Memory B cell (primary cell): ENCODE measurements at regions not wholly inside any gene's neighbourhood (a gene's known extent, or its start where the extent isn't known, plus 50 kb on each side); places are given as distances from the start of the nearest gene placed in this dataset.

Experiments
- ATAC-seq: fragments of 150-1000 bp; cut with Tn5 transposase; 2 replicates; pipeline ENCODE4 v1.10.0; 2021; ENCODE audit warnings: low read depth, mild to moderate bottlenecking, moderate library complexity
- DNase-seq, 2 donors: peaks; one replicate each; pipeline ENCODE4 v3.0.0; 2022; ENCODE audit warnings: low spot score in 2 of 2
- H3K27ac Mint-ChIP-seq: one replicate; pipeline ENCODE4 v1.8.0; 2022; ENCODE audit warnings: mild to moderate bottlenecking, moderate library complexity, mixed read lengths
- H3K27me3 Mint-ChIP-seq: one replicate; pipeline ENCODE4 v1.8.0; 2022; ENCODE audit warnings: mixed read lengths
- H3K36me3 Mint-ChIP-seq: one replicate; pipeline ENCODE4 v1.8.0; 2022; ENCODE audit warnings: mild to moderate bottlenecking, mixed read lengths
- H3K4me1 Mint-ChIP-seq: one replicate; pipeline ENCODE4 v1.8.0; 2022; ENCODE audit warnings: mixed read lengths
- H3K4me3 Mint-ChIP-seq: one replicate; pipeline ENCODE4 v1.8.0; 2022; ENCODE audit warnings: mild to moderate bottlenecking, moderate library complexity, mixed read lengths
- H3K9me3 Mint-ChIP-seq: one replicate; pipeline ENCODE4 v1.8.0; 2022; ENCODE audit warnings: mixed read lengths

DNA sequence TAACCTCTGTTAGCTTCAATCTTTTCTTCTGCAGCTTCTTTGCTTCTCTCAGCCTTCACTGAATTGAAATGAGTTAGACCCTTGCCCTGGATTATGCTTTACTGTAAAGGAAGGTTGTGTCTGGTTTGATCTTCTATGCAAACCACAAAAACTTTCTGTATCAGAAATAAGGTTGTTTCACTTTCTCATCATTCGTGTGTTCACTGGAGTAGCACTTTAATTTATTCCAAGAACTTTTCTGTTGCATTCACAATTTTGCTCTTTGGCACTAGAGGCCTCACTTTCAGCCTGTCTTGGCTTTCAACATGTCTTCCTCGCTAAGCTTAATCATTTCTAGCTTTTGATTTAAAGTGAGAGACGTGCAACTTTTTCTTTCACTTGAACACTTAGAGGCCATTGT is 365.3 kb downstream of the TDRD15 start:
- DNase-seq (no peak), ATAC-seq (no peak)
- no peaks in the 10 kb centered on the region for H3K36me3 Mint-ChIP-seq
- peaks cover 16% of the 10 kb centered on the region for H3K9me3 Mint-ChIP-seq
- no peaks in the 10 kb centered on the region for H3K27me3 Mint-ChIP-seq
- no peak overlapping the region for H3K27ac Mint-ChIP-seq
- H3K4me3 Mint-ChIP-seq, result no peak overlapping the region
- no peaks in the 10 kb centered on the region for H3K4me1 Mint-ChIP-seq

DNA sequence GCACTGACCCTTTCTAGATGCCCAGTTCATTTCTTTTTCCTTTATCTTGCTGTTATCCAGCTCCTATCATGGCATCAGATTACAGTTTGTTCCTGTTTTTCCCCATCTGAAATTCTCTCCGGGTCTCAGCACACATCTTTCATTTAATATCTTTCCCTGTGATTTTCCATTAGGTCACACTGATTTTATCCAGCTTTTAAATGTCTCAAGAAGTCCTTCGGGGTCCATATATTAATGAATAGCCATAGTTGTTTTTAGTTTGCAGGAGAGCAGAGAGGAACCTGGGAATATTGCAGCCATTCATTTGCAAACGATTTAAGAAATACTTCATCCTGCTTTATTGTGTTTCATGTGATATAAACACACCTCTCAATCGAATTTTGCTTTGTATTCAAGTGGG is 374.2 kb downstream of the TDRD15 start:
- Mint-ChIP-seq H3K27me3 (no peaks in the 10 kb centered on the region), H3K4me1 (no peaks in the 10 kb centered on the region), H3K36me3 (no peaks in the 10 kb centered on the region), H3K9me3 (peaks cover 1% of the 10 kb centered on the region), H3K27ac (no peak overlapping the region), H3K4me3 (no peak overlapping the region)
- ATAC-seq, result no peak
- DNase-seq, result no peak

DNA sequence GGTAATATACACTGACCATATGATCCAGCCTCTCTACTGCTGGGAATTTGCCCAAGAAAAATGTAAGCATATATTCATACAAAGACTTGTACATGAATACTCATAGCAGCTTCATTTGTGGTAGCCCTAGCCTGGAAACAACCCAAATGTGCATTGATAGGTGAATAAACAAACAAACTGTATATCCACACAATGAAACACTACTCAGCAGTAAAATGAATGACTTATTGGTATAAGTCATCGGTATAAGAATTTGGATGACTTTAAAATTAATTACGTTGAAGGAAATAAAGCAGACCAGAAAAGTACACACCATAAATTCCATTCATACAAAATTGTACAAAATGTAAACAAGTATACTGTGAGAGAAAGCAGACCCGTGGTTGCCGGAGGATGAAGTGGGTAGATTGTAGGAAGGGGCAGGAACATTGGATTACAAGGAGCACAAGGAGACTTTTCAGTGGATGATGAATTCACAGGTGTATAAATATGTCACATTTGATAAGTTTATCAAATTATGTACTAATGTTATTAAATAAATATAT is 376.7 kb downstream of the TDRD15 start:
- ATAC-seq, result no peak
- no peaks in the 10 kb centered on the region for H3K36me3 Mint-ChIP-seq
- no peaks in the 10 kb centered on the region for H3K4me1 Mint-ChIP-seq
- no peaks in the 10 kb centered on the region for H3K9me3 Mint-ChIP-seq
- no peak overlapping the region for H3K27ac Mint-ChIP-seq
- no peak overlapping the region for H3K4me3 Mint-ChIP-seq
- no peaks in the 10 kb centered on the region for H3K27me3 Mint-ChIP-seq
- no peak for DNase-seq

DNA sequence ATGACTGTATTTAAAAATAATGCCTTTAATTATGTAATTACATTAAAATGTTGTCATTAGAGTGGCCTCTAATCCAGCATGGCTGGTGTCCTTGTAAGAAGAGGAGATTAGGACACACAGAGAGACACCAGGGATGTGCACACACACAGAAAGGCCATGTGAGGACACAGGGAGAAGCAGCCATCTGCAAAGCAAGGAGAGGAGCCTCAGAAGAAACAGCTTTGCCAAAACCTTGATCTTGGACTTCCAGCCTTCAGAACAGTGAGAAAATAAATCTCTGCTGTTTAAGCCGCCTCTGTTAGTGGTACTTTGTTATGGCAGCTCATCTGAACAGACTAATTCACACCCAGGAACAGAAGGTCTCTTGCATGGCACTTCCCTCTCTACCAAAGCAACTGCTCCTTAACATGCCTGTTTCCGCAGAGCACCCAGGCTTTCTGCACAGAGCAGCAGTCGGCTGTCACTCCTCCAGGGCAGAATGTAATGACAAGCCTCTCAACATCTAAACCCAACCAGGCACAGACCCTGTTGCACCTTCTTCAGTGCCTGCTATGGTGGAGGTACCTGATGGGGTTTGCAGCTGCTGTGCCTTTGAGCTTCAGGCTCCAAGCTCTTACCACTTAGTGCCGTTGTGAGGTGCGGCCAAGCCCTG is 377.7 kb downstream of the TDRD15 start:
- Mint-ChIP-seq H3K4me3 (no peak overlapping the region), H3K27ac (no peak overlapping the region), H3K4me1 (no peaks in the 10 kb centered on the region), H3K9me3 (no peaks in the 10 kb centered on the region), H3K36me3 (no peaks in the 10 kb centered on the region), H3K27me3 (no peaks in the 10 kb centered on the region)
- ATAC-seq (no peak), DNase-seq (no peak)

DNA sequence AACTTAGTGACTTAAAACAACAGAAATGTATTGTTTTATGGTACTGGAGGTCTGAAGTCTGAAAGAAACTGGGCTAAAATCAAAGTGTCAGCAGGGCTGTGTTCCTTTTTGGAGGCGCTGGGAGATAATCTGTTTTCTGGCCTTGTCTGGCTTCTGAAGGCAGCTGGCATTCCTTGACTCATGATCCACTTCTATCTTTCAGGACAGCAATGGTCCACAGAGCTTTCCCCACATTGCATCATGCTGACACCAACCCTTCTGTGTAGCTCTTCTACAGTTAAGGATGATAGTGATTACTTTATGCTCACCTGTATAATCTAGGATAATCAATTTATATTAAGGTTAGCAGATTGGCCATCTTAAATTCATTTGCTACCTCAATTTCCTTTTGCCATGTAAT is 392.1 kb downstream of the TDRD15 start:
- no peaks in the 10 kb centered on the region for H3K36me3 Mint-ChIP-seq
- no peak for ATAC-seq
- peaks cover 4% of the 10 kb centered on the region for H3K9me3 Mint-ChIP-seq
- H3K4me3 Mint-ChIP-seq, result no peak overlapping the region
- H3K27me3 Mint-ChIP-seq, result no peaks in the 10 kb centered on the region
- H3K27ac Mint-ChIP-seq, result no peak overlapping the region
- no peak for DNase-seq
- H3K4me1 Mint-ChIP-seq, result no peaks in the 10 kb centered on the region

DNA sequence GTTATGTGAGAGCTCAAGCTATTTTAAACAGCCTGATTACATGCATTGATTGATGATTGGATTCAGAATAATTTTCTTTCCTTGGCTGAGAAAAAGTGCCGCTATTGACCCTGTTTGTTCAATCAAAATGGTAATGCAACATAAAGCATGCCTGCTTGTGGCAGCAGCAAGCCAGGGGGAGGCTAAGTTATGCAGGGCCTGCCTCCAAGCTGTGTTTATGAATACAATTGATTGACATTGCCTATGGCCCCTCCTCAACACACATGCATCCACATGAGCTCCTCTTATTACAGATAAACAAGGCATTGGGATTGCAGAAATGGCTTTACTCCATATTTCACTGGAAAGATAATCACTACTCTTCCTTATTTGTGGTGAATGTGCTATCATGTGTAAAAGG is 395.6 kb downstream of the TDRD15 start:
- Mint-ChIP-seq H3K27me3 (no peaks in the 10 kb centered on the region), H3K4me3 (no peak overlapping the region), H3K27ac (no peak overlapping the region)

DNA sequence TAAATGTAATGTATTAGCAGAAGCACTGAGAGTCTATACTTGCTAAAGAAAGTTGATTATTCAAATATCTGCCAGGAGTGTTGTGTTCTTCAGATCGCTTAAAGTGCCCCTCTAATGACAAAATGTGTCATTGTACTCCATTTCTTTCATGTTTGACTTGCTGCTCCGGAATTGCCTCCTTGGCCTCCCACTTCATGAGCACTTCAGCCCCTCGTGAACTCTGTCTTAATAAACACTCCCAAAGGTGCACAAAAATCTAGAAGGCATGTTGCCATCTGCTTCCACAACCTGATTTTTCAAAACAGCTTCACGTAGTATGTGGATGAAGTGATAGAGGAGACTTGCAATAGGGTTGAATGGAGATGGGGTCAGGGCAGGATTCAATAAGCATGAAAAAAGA is 396.1 kb downstream of the TDRD15 start:
- Mint-ChIP-seq H3K36me3 (no peaks in the 10 kb centered on the region), H3K27me3 (no peaks in the 10 kb centered on the region), H3K27ac (no peak overlapping the region), H3K9me3 (peaks cover 4% of the 10 kb centered on the region), H3K4me1 (no peaks in the 10 kb centered on the region), H3K4me3 (no peak overlapping the region)
- DNase-seq (no peak), ATAC-seq (no peak)

More for the DNA sequence above, 395.6 kb downstream of the TDRD15 start:
- DNase-seq (no peak), ATAC-seq (no peak)
- no peaks in the 10 kb centered on the region for H3K4me1 Mint-ChIP-seq
- H3K9me3 Mint-ChIP-seq, result peaks cover 4% of the 10 kb centered on the region
- no peaks in the 10 kb centered on the region for H3K36me3 Mint-ChIP-seq

DNA sequence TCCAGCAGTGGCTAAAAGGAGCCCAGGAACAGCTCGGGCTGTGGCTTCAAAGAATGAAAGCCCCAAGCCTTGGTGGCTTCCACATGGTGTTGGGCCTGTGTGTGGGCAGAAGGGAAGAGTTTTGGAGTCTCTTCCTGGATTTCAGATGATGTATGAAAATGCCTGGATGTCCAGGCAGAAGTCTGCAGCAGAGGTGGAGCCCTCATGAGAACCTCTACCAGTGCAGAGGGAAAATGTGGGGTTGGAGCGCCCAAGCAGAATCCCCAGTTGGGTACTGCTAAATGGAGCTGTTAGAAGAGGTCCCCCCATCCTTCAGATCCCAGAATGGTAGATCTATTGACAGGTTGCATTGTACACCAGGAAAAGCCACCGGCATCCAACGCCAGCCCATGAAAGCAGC is 412.1 kb downstream of the TDRD15 start:
- Mint-ChIP-seq H3K27me3 (no peaks in the 10 kb centered on the region), H3K4me1 (no peaks in the 10 kb centered on the region), H3K27ac (no peak overlapping the region), H3K9me3 (peaks cover 15% of the 10 kb centered on the region), H3K36me3 (peaks cover 5% of the 10 kb centered on the region), H3K4me3 (no peak overlapping the region)
- DNase-seq (no peak), ATAC-seq (no peak)

DNA sequence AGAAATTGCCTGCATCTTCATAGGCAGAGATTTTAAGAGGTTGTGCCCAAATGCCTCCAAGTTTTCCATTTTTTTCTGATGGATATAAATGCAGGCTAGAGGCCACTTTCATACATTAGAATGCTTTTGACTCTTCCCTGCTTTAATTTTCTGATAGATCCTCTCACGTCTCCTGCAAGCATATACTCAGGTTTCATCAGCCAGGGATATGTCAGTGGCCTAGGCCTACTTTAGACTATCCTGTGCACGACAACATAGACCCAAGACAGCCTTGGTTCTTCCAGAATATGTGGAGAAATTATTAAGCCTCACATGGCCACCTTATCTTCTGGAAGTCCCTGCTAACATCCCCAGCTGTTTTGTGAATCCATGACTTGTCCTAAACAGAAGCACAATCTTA is 415.9 kb downstream of the TDRD15 start:
- ATAC-seq, result no peak
- no peaks in the 10 kb centered on the region for H3K4me1 Mint-ChIP-seq
- no peaks in the 10 kb centered on the region for H3K27me3 Mint-ChIP-seq
- H3K36me3 Mint-ChIP-seq, result peaks cover 5% of the 10 kb centered on the region
- H3K9me3 Mint-ChIP-seq, result peaks cover 15% of the 10 kb centered on the region
- DNase-seq, result no peak
- H3K27ac Mint-ChIP-seq, result no peak overlapping the region
- H3K4me3 Mint-ChIP-seq, result no peak overlapping the region

DNA sequence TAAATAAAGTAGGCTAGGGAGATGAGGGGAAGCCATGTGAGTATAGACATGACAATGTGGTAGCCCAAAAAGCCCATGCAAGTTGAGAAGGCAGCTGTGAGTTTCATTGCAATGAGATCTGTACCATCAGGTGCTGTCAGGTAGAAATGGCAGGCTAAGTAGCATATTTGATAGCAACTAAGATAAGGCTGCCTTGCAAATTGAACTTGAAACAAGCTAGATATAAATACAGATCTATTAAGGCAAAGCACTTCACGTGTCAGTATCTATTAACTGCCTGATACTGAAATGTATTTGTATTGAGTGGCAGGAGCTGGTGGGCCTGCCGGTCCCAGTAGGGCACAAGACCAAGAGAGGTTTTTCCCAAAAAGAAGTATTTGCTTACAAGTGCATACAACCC is 419.9 kb downstream of the TDRD15 start:
- Mint-ChIP-seq H3K4me3 (no peak overlapping the region), H3K36me3 (no peaks in the 10 kb centered on the region)
- DNase-seq, result no peak

DNA sequence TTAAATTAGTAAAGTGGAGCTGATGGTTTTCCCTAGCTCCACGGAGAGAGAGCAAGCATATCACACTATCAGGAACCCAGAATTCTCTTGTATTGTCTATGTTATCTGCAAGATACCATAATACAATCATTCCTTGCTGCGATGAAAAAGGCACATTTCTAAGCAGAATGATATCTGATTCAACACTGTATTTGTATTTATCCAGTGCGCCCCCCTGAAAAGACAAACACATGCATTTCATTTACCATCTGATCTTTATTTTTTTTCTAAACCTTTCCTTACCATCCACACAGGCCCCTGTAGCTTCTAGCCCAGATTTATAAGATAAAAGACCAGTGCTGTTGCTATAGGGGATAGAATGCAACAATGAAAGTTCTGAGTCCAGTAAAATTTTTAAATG is 420.6 kb downstream of the TDRD15 start:
- ATAC-seq, result no peak

More for the DNA sequence above, 419.9 kb downstream of the TDRD15 start:
- ATAC-seq, result no peak
- Mint-ChIP-seq H3K27me3 (no peaks in the 10 kb centered on the region), H3K4me1 (no peaks in the 10 kb centered on the region), H3K9me3 (peaks cover 3% of the 10 kb centered on the region), H3K27ac (no peak overlapping the region)

DNA sequence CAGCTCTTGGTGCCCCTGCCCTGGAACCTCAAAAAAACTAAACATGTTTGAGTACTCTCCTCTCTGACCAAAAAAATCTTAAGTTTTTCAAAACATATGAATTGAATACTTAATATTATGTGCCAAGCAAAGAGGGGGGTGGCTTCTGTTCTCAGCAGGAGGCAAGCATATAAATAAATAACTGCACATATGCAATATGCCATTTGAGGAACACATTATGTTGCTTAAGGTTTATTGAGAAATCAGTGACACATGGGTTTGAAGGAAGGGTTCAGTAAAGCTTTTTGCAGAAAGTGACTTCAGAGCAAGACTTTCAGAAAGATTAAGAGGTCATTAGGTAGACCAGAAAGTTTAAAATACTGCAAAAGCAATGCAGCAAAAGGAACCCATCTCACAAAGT is 429.2 kb downstream of the TDRD15 start:
- Mint-ChIP-seq H3K4me1 (no peaks in the 10 kb centered on the region), H3K27ac (no peak overlapping the region), H3K4me3 (no peak overlapping the region), H3K9me3 (peaks cover 8% of the 10 kb centered on the region), H3K27me3 (no peaks in the 10 kb centered on the region), H3K36me3 (no peaks in the 10 kb centered on the region)
- ATAC-seq (no peak), DNase-seq (no peak)

More for the DNA sequence above, 420.6 kb downstream of the TDRD15 start:
- Mint-ChIP-seq H3K36me3 (no peaks in the 10 kb centered on the region), H3K27ac (no peak overlapping the region), H3K4me3 (no peak overlapping the region), H3K4me1 (no peaks in the 10 kb centered on the region), H3K9me3 (peaks cover 1% of the 10 kb centered on the region), H3K27me3 (no peaks in the 10 kb centered on the region)
- DNase-seq, result no peak

DNA sequence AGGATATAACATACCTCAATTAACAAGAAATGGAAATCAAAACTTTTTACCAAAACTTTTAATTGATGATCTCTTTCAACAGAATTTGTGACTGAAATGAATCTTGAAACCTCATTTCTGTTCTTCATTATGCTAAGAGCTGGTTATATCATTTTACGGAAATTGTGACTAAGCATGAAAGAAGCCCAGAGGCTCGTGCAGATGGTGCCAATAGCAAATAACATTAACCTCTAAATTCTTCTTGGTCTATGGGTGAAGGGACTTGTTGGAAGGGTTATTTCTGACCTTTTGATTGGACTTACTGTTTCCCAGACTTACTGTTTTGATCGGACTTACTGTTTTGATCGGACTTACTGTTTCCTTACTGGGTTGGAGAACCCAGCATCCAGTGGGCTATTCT is 435.6 kb downstream of the TDRD15 start:
- peaks cover 3% of the 10 kb centered on the region for H3K9me3 Mint-ChIP-seq
- H3K27ac Mint-ChIP-seq, result no peak overlapping the region
- H3K36me3 Mint-ChIP-seq, result no peaks in the 10 kb centered on the region
- H3K27me3 Mint-ChIP-seq, result no peaks in the 10 kb centered on the region
- H3K4me1 Mint-ChIP-seq, result no peaks in the 10 kb centered on the region
- DNase-seq, result no peak
- ATAC-seq, result no peak
- no peak overlapping the region for H3K4me3 Mint-ChIP-seq

DNA sequence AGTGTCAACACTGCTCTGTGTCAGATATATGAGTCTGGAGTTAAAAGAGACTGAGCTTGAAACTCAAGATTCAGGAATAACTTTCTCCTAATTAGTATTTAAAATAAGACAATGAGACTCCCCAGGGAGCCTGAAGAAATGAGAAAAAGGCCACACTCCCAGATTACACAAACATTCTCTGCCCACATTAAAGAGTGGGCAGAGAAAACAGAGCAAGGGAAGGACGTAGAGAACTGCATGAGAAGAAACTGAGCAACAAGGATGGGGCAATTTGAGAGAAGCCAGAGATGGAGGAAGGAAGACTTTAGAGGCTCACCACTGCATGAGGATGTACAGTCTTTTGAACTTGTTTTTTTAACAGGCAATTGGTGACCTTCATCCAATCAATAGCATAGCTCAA is 438.2 kb downstream of the TDRD15 start:
- Mint-ChIP-seq H3K4me3 (no peak overlapping the region), H3K27me3 (no peaks in the 10 kb centered on the region), H3K27ac (no peak overlapping the region), H3K4me1 (no peaks in the 10 kb centered on the region), H3K36me3 (no peaks in the 10 kb centered on the region), H3K9me3 (peaks cover 3% of the 10 kb centered on the region)
- ATAC-seq, result no peak
- no peak for DNase-seq

DNA sequence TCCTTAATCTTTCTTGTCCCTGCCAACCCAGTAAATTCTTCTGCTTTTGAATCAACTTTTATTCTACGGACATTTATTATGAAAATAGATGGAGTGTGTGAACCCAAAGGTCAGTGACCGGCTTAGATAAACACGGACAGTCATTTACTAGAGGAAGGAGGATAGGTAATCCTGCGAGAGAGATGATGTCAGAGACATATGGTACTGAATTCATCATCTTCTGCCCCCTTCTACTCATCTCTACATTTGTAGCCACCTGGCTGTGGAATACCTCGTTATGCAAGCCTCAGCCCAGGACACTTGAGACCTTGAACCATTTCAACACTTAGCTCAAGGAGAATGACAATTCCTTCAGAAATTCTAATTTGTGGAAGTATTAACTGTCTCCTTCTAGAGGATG is 443.6 kb downstream of the TDRD15 start:
- Mint-ChIP-seq H3K4me3 (no peak overlapping the region), H3K27me3 (no peaks in the 10 kb centered on the region), H3K27ac (no peak overlapping the region), H3K9me3 (peaks cover 3% of the 10 kb centered on the region), H3K36me3 (no peaks in the 10 kb centered on the region), H3K4me1 (no peaks in the 10 kb centered on the region)
- no peak for ATAC-seq
- DNase-seq, result no peak
